Stimulated activated CD4-positive, alpha-beta T cell treated with anti-CD3 and anti-CD28 coated beads, Interleukin-15, amount 100 ng/mL, for 24 hours (primary cell): ENCODE measurements at regions not wholly inside any gene's neighbourhood (a gene's known extent, or its start where the extent isn't known, plus 50 kb on each side); places are given as distances from the start of the nearest gene placed in this dataset.
"Not testable (repeated sequence)": the region's sequence is repeated elsewhere in the genome, so short reads cannot be mapped to it uniquely, and the experiment has no call there.

Source experiments
- DNase-seq: peaks from one replicate; pipeline ENCODE4 v3.0.0-alpha.2; 2020

DNA sequence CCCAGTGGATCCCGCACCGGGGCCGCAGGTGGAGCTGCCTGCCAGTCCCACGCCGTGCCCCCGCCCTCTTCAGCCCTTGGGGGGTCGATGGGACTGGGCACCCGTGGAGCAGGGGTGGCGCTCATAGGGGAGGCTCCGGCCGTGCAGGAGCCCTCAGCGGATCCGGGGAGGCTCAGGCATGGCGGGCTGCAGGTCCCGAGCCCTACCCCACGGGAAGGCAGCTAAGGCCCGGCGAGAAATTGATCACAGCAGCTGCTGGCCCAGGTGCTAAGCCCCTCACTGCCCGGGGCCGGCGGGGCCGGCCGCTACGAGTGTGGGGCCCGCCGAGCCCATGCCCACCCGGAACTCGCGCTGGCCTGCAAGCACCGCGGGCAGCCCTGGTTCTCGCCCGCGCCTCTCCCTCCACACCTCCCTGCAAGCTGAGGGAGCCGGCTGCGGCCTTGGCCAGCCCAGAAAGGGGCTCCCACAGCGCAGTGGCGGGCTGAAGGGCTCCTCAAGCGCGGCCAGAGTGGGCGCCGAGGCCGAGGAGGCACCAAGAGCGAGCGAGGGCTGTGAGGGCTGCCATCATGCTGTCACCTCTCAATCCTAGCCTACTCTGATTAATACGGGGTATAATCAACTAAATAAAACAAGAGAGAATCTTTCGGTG is 56.5 kb upstream of the ABHD2 start:
- not testable (repeated sequence) for DNase-seq

DNA sequence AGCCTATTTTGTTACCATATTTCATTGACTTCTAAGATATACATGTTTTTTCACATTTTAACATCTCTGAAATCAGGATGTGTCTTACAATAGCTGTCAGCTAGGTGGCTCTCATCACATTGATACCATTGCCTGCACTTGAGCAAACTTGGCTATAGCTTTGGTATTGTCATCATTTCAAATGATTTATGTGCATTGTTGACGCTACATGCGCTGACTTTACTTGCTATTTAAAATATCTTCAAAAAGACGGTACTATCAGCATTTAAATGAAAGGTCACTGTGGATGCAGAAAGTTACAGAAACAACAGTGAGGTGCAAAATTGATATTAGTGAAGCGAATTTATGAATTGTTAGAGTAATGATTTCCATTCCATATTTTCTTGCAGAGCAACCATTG is 54.0 kb upstream of the ABHD2 start:
- no peak for DNase-seq

DNA sequence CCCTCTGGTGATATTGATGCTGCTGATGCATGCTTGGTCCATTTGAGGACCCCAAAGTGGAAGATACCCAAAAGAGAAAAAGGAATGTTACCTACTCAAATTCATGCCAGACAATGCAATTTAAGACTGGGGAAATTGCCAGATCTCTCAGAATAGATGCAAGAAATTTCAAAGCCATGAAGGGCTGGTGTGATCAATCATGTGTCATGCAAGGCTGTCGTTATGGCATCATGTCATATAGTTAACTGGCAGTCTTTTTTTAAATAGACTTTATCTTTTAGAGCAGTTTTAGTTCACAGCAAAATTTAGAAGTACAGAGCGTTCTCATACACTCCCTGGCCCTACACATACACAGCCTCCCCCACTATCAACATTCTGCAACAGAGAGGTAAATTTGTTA is 53.1 kb upstream of the ABHD2 start:
- DNase-seq = no peak

DNA sequence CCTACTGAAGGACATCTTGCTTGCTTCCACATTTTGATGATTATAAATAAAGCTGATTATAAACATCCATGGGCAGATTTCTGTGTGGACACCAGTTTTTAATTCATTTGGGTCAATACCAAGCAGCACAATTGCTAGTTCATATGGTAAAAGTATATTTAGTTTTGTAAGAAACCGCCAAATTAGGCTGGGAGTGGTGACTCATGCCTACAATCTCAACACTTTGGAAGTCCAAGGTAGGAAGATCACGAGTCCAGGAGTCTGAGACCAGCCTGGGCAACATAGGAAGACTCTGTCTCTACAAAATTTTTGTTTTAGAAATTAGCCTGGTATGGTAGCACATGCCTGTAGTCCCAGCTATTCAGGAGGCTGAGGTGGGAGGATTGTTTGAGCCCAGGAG is 52.6 kb upstream of the ABHD2 start:
- no peak for DNase-seq

DNA sequence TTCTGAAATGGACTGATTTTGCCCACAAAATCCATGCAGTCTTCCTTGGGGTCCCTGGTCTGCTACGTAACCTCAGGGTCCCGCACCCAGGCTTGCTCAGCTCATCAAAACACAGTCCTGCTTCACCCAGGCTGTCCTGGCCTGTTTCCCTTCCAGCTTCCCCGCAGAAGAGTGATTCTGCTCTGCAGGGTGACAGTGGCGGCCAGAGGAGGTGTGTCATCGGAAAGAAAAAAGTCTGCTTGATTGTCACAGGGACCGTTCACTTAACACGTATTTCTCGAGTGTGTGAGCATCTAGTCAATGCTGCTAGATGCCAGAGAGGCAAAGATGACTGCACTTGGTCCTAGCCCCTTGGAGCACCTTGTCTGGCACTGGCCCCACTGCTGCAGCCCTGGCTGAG is 50.1 kb upstream of the ABHD2 start:
- DNase-seq = no peak
